HepG2 (cell line): ENCODE measurements at regions not wholly inside any gene's neighbourhood (a gene's known extent, or its start where the extent isn't known, plus 50 kb on each side); places are given as distances from the start of the nearest gene placed in this dataset.
A peak's percentile ranks its signal among the peaks of the same experiment; 100 is the strongest.

Experiments used
- ATAC-seq: fragments of 200-7000 bp; cut with Tn5 transposase; 3 replicates; pipeline ENCODE4 v1.9.1; 2020; ENCODE audit warnings: mild to moderate bottlenecking, moderate library complexity
- BruUV-seq: library from RNA; stranded (reverse); fragments of 400-500 nt; replicated peaks from 2 replicates; lab custom pipeline; 2021; lab: Mats Ljungman, UMichigan
- CTCF ChIA-PET: fragments of 300-600 bp; formaldehyde crosslinking; extraction: SDS; loops from one replicate; lab custom pipeline; 2021; ENCODE audit warnings: low total read pairs, inconsistent platforms, low intra/inter-chr PET ratio; lab: Yijun Ruan, JAX
- POLR2A ChIA-PET: fragments of 350-600 bp; sonication (Branson Sonifier 250); formaldehyde crosslinking; loops from one replicate; lab custom pipeline; 2020; ENCODE audit warnings: antibody characterized with exemption, inconsistent platforms; lab: Yijun Ruan, JAX
- DNase-seq: peaks from one replicate; pipeline ENCODE4 v3.0.0-alpha.2; 2015; ENCODE audit warnings: low spot score
- FAIRE-seq: peaks from 3 replicates; lab custom pipeline; 2011; peaks lifted over from hg19 to GRCh38; lab: Jason Lieb, UNC
- H2AFZ ChIP-seq: one replicate; pipeline ENCODE4 v1.6.1; 2011; ENCODE audit warnings: low read length, inconsistent platforms
- H3K27ac ChIP-seq: fragments of 300-600 bp; 3 replicates; pipeline ENCODE4 v1.8.0; 2011; ENCODE audit warnings: mixed run types, mild to moderate bottlenecking, mixed read lengths, low read length, inconsistent platforms; ENCODE audit not compliant: insufficient read depth; ENCODE audit errors: extremely low read length
- H3K27me3 ChIP-seq, 2 experiments: fragments of 200-600 bp in 1 of 2; 2 replicates in 1 of 2; 3 replicates in 1 of 2; pipeline versions ENCODE4 v1.6.0 to v1.8.0; 2011; ENCODE audit warnings: low read length in 2 of 2, mild to moderate bottlenecking in 2 of 2, moderate library complexity in 2 of 2, inconsistent platforms in 1 of 2; ENCODE audit not compliant: insufficient read depth in 2 of 2, control insufficient read depth in 1 of 2
- H3K36me3 ChIP-seq, 2 experiments: fragments of 200-600 bp in 1 of 2; replicated peaks in 1 of 2; 2 replicates in 1 of 2; 3 replicates in 1 of 2; pipeline versions ENCODE4 v1.5.1 to v1.8.0; 2011; ENCODE audit warnings: low read length in 2 of 2, inconsistent platforms in 1 of 2; ENCODE audit not compliant: insufficient read depth in 2 of 2, control insufficient read depth in 1 of 2
- H3K4me1 ChIP-seq: 2 replicates; pipeline ENCODE4 v1.5.1; 2012; ENCODE audit warnings: low read length, inconsistent platforms; ENCODE audit not compliant: insufficient read depth
- H3K4me2 ChIP-seq: 2 replicates; pipeline ENCODE4 v1.6.0; 2011; ENCODE audit warnings: low read depth, low read length, inconsistent platforms
- H3K4me3 ChIP-seq, 3 experiments: fragments of 200-600 bp in 1 of 3; sonication (generic), shearing (Covaris generic) in 1 of 3; replicated peaks in 1 of 3; 2 replicates each; pipeline ENCODE4 v1.5.1; 2011 to 2016; ENCODE audit warnings: low read length in 3 of 3, inconsistent platforms in 2 of 3, low read depth in 2 of 3, mild to moderate bottlenecking in 2 of 3, control low read depth in 1 of 3, mixed read lengths in 1 of 3; ENCODE audit not compliant: insufficient read depth in 1 of 3
- H3K79me2 ChIP-seq: one replicate; pipeline ENCODE4 v1.6.1; 2011; ENCODE audit warnings: low read length, inconsistent platforms; ENCODE audit not compliant: insufficient read depth
- H3K9ac ChIP-seq: 2 replicates; pipeline ENCODE4 v1.6.0; 2011; ENCODE audit warnings: mild to moderate bottlenecking, low read depth, low read length, inconsistent platforms; ENCODE audit not compliant: insufficient read depth
- H3K9me3 ChIP-seq: 2 replicates; pipeline ENCODE4 v1.5.1; 2012; ENCODE audit warnings: mild to moderate bottlenecking, low read length
- H4K20me1 ChIP-seq: 2 replicates; pipeline ENCODE4 v1.6.0; 2011; ENCODE audit warnings: inconsistent platforms, mild to moderate bottlenecking, low read length, moderate library complexity; ENCODE audit not compliant: insufficient read depth
- MAFK ChIP-seq, 2 experiments: IDR thresholded peaks in 1 of 2; conservative IDR thresholded peaks in 1 of 2; 2 replicates each; pipeline ENCODE4 v1.6.1; 2011; ENCODE audit warnings: improper control_type of control experiment in 2 of 2, low read length in 2 of 2
- PRDM15 ChIP-seq: sonication (generic); formaldehyde crosslinking; IDR thresholded peaks from 2 replicates; pipeline ENCODE4 v1.4.0; 2020; ENCODE audit warnings: missing genetic modification reagents
- TEAD3 ChIP-seq: optimal IDR thresholded peaks from 2 replicates; pipeline ENCODE3; 2016; ENCODE audit warnings: borderline replicate concordance
- WGBS: methylation state at CpG from one replicate; pipeline ENCODE4 v1.1.6; 2017; ENCODE audit warnings: low lambda C conversion rate; 5-methylcytosine and 5-hydroxymethylcytosine counted together
- in situ Hi-C: cut with HindIII; loops from 2 replicates; pipeline ENCODE4 v1.10.0; 2017; ENCODE audit warnings: low pct_unique_long_range_greater_than_20kb; ENCODE audit not compliant: extremely low pct_ligation_motif_present
- intact Hi-C: fragments of 100-400 bp; cut with micrococcal nuclease; formaldehyde crosslinking; loops from one replicate; pipeline ENCODE4 v1.10.0; 2022; ENCODE audit not compliant: unreplicated experiment

DNA sequence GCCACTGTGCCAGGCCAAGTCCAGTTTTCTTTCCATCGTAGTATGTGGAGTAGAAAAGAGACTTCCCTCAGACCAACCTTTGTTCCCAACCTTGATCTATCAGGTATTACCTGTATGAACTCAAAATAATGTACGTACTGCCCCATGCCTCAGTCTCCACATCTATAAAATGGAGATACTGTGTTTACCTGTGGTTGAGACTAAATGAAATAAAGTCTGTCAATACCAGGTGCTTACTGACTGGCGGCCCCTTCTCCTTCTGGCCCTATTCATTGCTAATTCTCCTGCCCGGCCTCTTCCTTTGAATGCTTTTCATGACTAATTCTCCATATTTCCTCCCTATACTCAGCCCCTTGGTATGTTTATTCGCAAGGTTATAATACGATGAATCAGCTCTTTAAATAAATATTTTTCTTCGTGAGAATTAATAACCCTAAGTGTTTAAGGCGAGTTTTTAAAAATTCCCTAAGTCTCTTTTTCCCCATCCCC is 89.6 kb upstream of the BASP1 start:
- no peaks in the 10 kb centered on the region for H3K4me1 ChIP-seq
- 0 out of 5 replicates have a peak, but pooled peaks cover 0 to 4% of the 10 kb centered on the region in 2 experiments for H3K27me3 ChIP-seq
- POLR2A ChIA-PET, result no interaction called here
- no peak overlapping the region for H2AFZ ChIP-seq
- intact Hi-C loops (no loop called here), in situ Hi-C loops (no loop called here)
- DNase-seq, result no peak
- FAIRE-seq, result no peak
- no peaks in the 10 kb centered on the region for H3K79me2 ChIP-seq
- H3K4me2 ChIP-seq, result no peak overlapping the region
- no peaks in the 10 kb centered on the region for H4K20me1 ChIP-seq
- no peak overlapping the region for H3K27ac ChIP-seq
- no peak overlapping the region for H3K4me3 ChIP-seq
- 36% methylated on average over 8 of the region's 8 CpGs for WGBS
- no peaks in the 10 kb centered on the region for H3K9me3 ChIP-seq
- H3K36me3 ChIP-seq, result no peaks in the 10 kb centered on the region
- H3K9ac ChIP-seq, result no peak overlapping the region
- no peak for ATAC-seq
- no peak for TF ChIP-seq PRDM15
- TF ChIP-seq TEAD3 (CRISPR knock-in tag), result no peak
- TF ChIP-seq MAFK (conservative IDR thresholded peaks at IDR 0.05 in 1 of 2, IDR thresholded peaks at IDR 0.05 in 1 of 2; ENCODE audit: low read length in 2 of 2), result 0 out of 4 replicates have a peak, but pooled peaks of 1 of the 2 experiments have one; percentile 26
- TF ChIP-seq, all 625 proteins: peak for 1
- CTCF ChIA-PET, result no interaction called here
- no TSS peak for BruUV-seq
